Esophagus muscularis mucosa (tissue), 4 donors: ENCODE measurements at regions not wholly inside any gene's neighbourhood (a gene's known extent, or its start where the extent isn't known, plus 50 kb on each side); places are given as distances from the start of the nearest gene placed in this dataset.

ENCODE experiments used
- CTCF ChIP-seq, 3 experiments: fragments of 200-600 bp in 2 of 3; fragments of 450-650 bp in 1 of 3; sonication (generic) in 2 of 3; IDR thresholded peaks; one replicate each; pipeline ENCODE4 v1.5.1; 2017 to 2019; ENCODE audit warnings: antibody characterized with exemption in 3 of 3, mild to moderate bottlenecking in 2 of 3, moderate library complexity in 1 of 3
- EP300 ChIP-seq: sonication (generic); formaldehyde crosslinking; IDR thresholded peaks from one replicate; pipeline ENCODE4 v1.6.1; 2017; ENCODE audit warnings: antibody characterized with exemption
- POLR2A ChIP-seq: fragments of 450-650 bp; IDR thresholded peaks from one replicate; pipeline ENCODE4 v1.6.1; 2017; ENCODE audit warnings: antibody characterized with exemption, moderate library complexity, mild to moderate bottlenecking, low read depth

- TF ChIP-seq CTCF (IDR thresholded peaks at IDR 0.05) (no peak), POLR2A (no peak), EP300 (no peak)
These were observed 227.3 kb downstream of the LURAP1L start for GRCh38 chr9:13001989-13002580.
